T-helper 17 cell (primary cell): ENCODE measurements at regions not wholly inside any gene's neighbourhood (a gene's known extent, or its start where the extent isn't known, plus 50 kb on each side); places are given as distances from the start of the nearest gene placed in this dataset.

Source experiments
- ATAC-seq: fragments of 150-1000 bp; cut with Tn5 transposase; 2 replicates; pipeline ENCODE4 v1.10.0; 2021; ENCODE audit warnings: mild to moderate bottlenecking, moderate library complexity
- DNase-seq, 3 donors: peaks; one replicate each; pipeline versions ENCODE4 v3.0.0 to v3.0.0-alpha.2; 2020 to 2021
- H3K9me3 ChIP-seq: one replicate; pipeline ENCODE4 v1.7.0; 2013; ENCODE audit warnings: low read length, mild to moderate bottlenecking; ENCODE audit not compliant: control insufficient read depth, poor library complexity, severe bottlenecking
- H3K27ac Mint-ChIP-seq: one replicate; pipeline ENCODE4 v1.8.0; 2022; ENCODE audit warnings: mild to moderate bottlenecking, moderate library complexity, mixed read lengths
- H3K27me3 Mint-ChIP-seq: one replicate; pipeline ENCODE4 v1.8.0; 2022; ENCODE audit warnings: mixed read lengths
- H3K36me3 Mint-ChIP-seq: one replicate; pipeline ENCODE4 v1.8.0; 2022; ENCODE audit warnings: low read depth, mixed read lengths
- H3K4me1 Mint-ChIP-seq: one replicate; pipeline ENCODE4 v1.8.0; 2022; ENCODE audit warnings: mild to moderate bottlenecking, mixed read lengths
- H3K4me3 Mint-ChIP-seq: one replicate; pipeline ENCODE4 v1.8.0; 2022; ENCODE audit warnings: mild to moderate bottlenecking, moderate library complexity, mixed read lengths

DNA sequence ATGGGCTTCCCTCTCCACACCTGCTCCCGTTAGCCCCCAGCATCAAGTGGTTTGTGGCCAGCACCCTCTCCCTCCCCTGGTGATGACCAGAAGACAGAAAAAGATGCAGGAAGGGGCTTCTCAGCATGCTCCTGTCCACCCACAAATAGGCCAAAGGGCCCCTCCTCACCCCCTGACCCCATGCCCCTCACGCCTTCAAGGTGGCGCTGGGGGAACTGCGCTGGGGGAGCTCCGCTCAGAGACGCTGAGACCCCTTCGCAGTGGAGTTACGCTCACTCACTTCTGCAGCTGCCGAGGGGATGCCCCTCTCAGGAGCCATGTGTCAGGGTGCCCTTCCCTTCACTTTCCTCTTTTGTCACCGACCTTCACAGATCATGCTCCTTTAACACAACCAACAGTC lies 92.0 kb downstream of the PSMB1 start:
- DNase-seq (no peak), ATAC-seq (no peak)
- Mint-ChIP-seq H3K4me3 (no peak overlapping the region), H3K27me3 (peaks cover 23% of the 10 kb centered on the region), H3K27ac (no peak overlapping the region), H3K36me3 (no peaks in the 10 kb centered on the region), H3K4me1 (peaks cover 4% of the 10 kb centered on the region)
- H3K9me3 ChIP-seq, result no peaks in the 10 kb centered on the region

DNA sequence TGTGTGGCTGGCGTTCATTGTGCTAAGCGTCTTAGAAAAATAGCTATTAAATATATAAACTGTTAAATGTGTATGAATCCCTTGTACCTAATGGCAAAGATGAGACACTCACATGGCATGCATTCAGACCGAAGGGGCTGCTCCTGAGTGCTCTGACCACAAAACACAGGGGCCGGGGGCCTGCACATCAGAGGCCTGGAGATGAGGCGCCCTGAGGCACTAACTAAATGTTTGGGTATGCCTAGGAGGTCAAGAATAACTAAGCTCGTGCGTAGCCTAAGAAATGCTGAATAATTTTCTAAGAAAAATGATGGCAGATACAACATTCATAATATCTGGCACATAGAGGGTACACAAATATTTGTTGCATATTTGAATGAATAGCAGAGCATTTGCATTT lies 92.5 kb downstream of the PSMB1 start:
- Mint-ChIP-seq H3K27ac (no peak overlapping the region), H3K4me1 (peaks cover 4% of the 10 kb centered on the region), H3K27me3 (peaks cover 23% of the 10 kb centered on the region), H3K36me3 (no peaks in the 10 kb centered on the region), H3K4me3 (no peak overlapping the region)
- ATAC-seq (no peak), DNase-seq (no peak)
- no peaks in the 10 kb centered on the region for H3K9me3 ChIP-seq

- H3K9me3 ChIP-seq, result no peaks in the 10 kb centered on the region
- Mint-ChIP-seq H3K4me3 (peak overlapping the region; percentile 55), H3K36me3 (no peaks in the 10 kb centered on the region), H3K27me3 (peaks cover 23% of the 10 kb centered on the region), H3K27ac (peak overlapping the region; percentile 29), H3K4me1 (peaks cover 7% of the 10 kb centered on the region)
- no peak for DNase-seq
- ATAC-seq, result no peak
These were observed 93.7 kb downstream of the PSMB1 start for GRCh38 chr6:170459451-170459850.

DNA sequence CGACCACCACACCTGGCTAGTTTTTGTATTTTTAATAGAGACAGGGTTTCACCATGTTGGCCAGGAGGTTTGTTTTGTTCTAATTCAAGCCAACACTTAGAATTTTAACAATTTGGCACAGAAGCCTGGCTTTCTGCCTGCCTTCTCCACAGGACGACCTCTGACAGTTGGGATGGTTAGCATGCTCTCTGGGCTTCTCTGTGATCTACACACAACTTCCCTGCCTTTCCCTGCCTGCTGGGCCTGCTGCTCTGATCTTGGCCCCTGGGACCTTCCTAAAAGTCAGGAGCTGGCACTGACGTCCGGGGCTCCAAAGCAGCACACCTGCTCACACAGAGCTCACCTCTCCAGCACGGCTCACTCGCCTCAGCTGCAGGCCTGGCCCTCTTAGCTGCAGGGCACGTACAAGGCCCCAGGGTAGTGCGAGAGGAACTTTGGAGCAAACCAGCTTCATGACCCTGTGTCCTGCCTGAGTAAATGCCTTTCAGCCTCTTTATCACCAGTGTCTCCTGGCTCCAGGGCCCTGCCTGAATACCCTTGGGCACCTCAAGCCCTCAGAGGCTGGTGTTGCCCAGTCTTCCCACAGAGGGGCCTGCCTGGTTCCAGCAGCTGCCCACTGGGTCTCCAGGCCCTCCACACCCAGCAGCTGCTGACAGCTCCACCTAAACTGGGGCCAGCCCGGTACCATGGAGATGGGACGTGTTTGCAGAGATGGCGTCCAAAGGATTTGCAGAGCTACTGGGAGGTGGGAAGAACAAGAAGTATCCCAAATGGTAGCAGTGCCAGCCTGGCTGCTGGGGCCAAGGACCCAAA lies 96.0 kb downstream of the PSMB1 start:
- H3K27me3 Mint-ChIP-seq, result peaks cover 23% of the 10 kb centered on the region
- no peaks in the 10 kb centered on the region for H3K36me3 Mint-ChIP-seq
- ATAC-seq, result no peak
- H3K4me3 Mint-ChIP-seq, result no peak overlapping the region
- no peaks in the 10 kb centered on the region for H3K9me3 ChIP-seq
- no peak overlapping the region for H3K27ac Mint-ChIP-seq
- H3K4me1 Mint-ChIP-seq, result peaks cover 8% of the 10 kb centered on the region
- DNase-seq, result no peak
